ENCODE measurements at regions not wholly inside any gene's neighbourhood (a gene's known extent, or its start where the extent isn't known, plus 50 kb on each side); places are given as distances from the start of the nearest gene placed in this dataset.

- Histone ChIP-seq H3K27ac (no peak overlapping the region), H3K36me3 (no peaks in the 10 kb centered on the region), H3K27me3 (no peaks in the 10 kb centered on the region), H3K4me1 (no peaks in the 10 kb centered on the region), H3K9me3 (no peaks in the 10 kb centered on the region), H3K4me3 (no peak overlapping the region)
- no peak for TF ChIP-seq CTCF (IDR thresholded peaks at IDR 0.05)
- no peak for DNase-seq (ENCODE audit: low spot score)
These were observed 436.9 kb upstream of the SPRED2 start for GRCh38 chr2:65869296-65869695.

DNA sequence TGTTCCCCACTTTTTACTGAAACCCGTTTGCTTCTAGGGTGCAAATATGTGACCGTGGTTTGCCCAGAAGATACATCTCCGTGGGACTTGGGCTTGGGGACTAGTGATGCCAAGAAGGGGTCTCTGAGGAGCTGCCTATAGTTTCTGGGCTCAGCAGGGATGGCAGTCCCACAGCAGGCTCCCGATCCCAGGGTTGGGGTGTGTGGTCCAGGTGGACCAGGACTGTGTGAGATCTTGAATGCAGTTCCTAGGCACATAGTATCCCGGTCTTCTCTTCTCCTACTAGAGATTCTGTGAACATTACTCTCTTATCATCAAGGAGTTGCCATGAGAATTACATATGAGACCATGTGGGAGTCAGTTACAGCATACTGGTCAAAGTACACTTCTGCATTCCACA is 435.8 kb upstream of the SPRED2 start:
- H3K27ac ChIP-seq: no peak overlapping the region
- no peaks in the 10 kb centered on the region for H3K4me1 ChIP-seq
- H3K27me3 ChIP-seq: no peaks in the 10 kb centered on the region
- H3K9me3 ChIP-seq: no peaks in the 10 kb centered on the region
- no peak for DNase-seq (ENCODE audit: low spot score)
- no peak for TF ChIP-seq CTCF (IDR thresholded peaks at IDR 0.05)
- H3K36me3 ChIP-seq: no peaks in the 10 kb centered on the region
- H3K4me3 ChIP-seq: no peak overlapping the region

DNA sequence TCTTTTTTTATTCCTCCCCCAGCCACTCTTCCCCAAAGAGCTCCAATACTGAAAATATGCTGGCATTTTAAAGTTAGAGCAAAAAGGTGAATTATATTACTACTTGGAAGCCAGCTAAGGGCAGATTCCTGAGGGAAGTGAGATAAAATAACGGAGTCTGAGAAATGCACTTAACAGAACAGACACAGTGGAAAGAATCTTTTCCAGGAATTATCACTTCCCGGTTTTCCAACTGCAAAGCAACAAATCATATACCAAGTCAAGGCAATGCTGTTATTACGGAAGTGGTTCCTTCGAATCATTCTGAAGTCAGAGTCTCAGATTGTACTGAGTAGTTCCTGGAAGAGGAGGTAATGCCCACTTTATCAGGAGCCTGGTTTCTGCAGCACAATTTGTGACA is 435.0 kb upstream of the SPRED2 start:
- Histone ChIP-seq H3K4me1 (no peaks in the 10 kb centered on the region), H3K36me3 (no peaks in the 10 kb centered on the region), H3K4me3 (no peak overlapping the region), H3K27me3 (no peaks in the 10 kb centered on the region), H3K9me3 (no peaks in the 10 kb centered on the region), H3K27ac (no peak overlapping the region)
- TF ChIP-seq CTCF (IDR thresholded peaks at IDR 0.05): no peak
- no peak for DNase-seq (ENCODE audit: low spot score)

- H3K27me3 ChIP-seq: no peaks in the 10 kb centered on the region
- no peak for TF ChIP-seq CTCF (IDR thresholded peaks at IDR 0.05)
These were observed 433.7 kb upstream of the SPRED2 start for GRCh38 chr2:65866148-65866547.

GRCh38 chr2:65864619-65865018 is 432.2 kb upstream of the SPRED2 start:
- no peaks in the 10 kb centered on the region for H3K4me1 ChIP-seq
- no peaks in the 10 kb centered on the region for H3K9me3 ChIP-seq
- no peak for TF ChIP-seq CTCF (IDR thresholded peaks at IDR 0.05)
- no peaks in the 10 kb centered on the region for H3K27me3 ChIP-seq
- no peak for DNase-seq (ENCODE audit: low spot score)
- no peak overlapping the region for H3K4me3 ChIP-seq
- no peaks in the 10 kb centered on the region for H3K36me3 ChIP-seq
- no peak overlapping the region for H3K27ac ChIP-seq

More at GRCh38 chr2:65866148-65866547, 433.7 kb upstream of the SPRED2 start:
- Histone ChIP-seq H3K4me3 (no peak overlapping the region), H3K9me3 (no peaks in the 10 kb centered on the region), H3K4me1 (no peaks in the 10 kb centered on the region), H3K36me3 (no peaks in the 10 kb centered on the region), H3K27ac (no peak overlapping the region)
- no peak for DNase-seq (ENCODE audit: low spot score)

GRCh38 chr2:65863713-65864112 is 431.3 kb upstream of the SPRED2 start:
- no peaks in the 10 kb centered on the region for H3K4me1 ChIP-seq
- H3K36me3 ChIP-seq: no peaks in the 10 kb centered on the region
- no peak overlapping the region for H3K4me3 ChIP-seq
- H3K27me3 ChIP-seq: no peaks in the 10 kb centered on the region
- no peak overlapping the region for H3K27ac ChIP-seq
- no peaks in the 10 kb centered on the region for H3K9me3 ChIP-seq
- TF ChIP-seq CTCF (IDR thresholded peaks at IDR 0.05): no peak
- DNase-seq (ENCODE audit: low spot score): no peak

All from right atrium auricular region (tissue), 2 donors.